ENCODE measurements at regions not wholly inside any gene's neighbourhood (a gene's known extent, or its start where the extent isn't known, plus 50 kb on each side); places are given as distances from the start of the nearest gene placed in this dataset.

DNA sequence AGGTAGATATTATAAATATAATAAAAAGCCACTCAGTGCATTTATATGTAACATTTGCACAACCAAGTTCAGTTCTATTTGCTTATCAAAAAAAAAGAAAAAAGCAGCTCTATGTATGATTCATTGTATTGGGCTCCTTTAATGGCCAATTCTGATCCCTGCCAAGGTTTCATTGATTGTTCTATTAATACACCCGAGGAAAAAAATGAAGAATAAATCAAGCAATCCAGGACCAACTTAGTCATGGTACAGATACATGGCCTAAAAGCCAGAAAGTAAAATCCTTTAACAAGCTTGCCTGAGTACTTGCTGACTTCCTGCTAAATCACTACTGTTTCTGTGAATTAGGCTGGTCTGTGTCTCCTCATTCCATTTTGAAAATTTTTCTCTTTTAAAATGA is 77.6 kb upstream of the PCDH7 start:
- no peaks in the 10 kb centered on the region for H3K4me1 ChIP-seq (replicated peaks in 1 of 2)
- 5 to 39% (median 21%) methylated on average over 1 of the region's 1 CpG for WGBS, 4 donors
- DNase-seq, result peak in 1 of 7 donors; percentile 4
- no peaks in the 10 kb centered on the region for H3K27me3 ChIP-seq
- H3K9me3 ChIP-seq (replicated peaks in 1 of 3), result no peaks in the 10 kb centered on the region
- H3K27ac ChIP-seq, result no peak overlapping the region
- H3K4me3 ChIP-seq, result no peak overlapping the region
- TF ChIP-seq POLR2A (IDR thresholded peaks at IDR 0.05), result no peak
- TF ChIP-seq, protein P1, sequence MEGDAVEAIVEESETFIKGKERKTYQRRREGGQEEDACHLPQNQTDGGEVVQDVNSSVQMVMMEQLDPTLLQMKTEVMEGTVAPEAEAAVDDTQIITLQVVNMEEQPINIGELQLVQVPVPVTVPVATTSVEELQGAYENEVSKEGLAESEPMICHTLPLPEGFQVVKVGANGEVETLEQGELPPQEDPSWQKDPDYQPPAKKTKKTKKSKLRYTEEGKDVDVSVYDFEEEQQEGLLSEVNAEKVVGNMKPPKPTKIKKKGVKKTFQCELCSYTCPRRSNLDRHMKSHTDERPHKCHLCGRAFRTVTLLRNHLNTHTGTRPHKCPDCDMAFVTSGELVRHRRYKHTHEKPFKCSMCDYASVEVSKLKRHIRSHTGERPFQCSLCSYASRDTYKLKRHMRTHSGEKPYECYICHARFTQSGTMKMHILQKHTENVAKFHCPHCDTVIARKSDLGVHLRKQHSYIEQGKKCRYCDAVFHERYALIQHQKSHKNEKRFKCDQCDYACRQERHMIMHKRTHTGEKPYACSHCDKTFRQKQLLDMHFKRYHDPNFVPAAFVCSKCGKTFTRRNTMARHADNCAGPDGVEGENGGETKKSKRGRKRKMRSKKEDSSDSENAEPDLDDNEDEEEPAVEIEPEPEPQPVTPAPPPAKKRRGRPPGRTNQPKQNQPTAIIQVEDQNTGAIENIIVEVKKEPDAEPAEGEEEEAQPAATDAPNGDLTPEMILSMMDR (IDR thresholded peaks at IDR 0.05), result no peak
- intact Hi-C loops (cut with DNase I), result no loop called here
- no peaks in the 10 kb centered on the region for H3K36me3 ChIP-seq (replicated peaks in 1 of 2)

DNA sequence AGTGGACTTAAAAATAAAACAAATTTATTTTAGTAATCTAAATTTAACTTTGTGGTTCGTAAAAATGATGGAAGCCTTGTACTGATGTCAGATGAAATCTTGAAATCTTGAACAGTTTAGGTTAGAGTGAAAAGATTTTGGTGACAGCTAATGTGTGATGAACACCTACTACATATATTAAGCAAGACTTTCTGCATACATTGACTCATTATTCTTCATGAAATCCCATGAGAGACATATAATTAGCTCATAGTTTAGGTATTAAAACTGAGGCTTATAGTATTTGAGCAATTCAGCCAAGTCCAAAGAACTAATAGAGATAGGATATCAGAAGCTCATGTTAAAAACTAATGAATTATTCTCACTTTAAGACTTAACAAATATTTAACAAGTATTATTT is 66.9 kb upstream of the PCDH7 start:
- no peaks in the 10 kb centered on the region for H3K36me3 ChIP-seq (replicated peaks in 1 of 2)
- 15 to 37% (median 24%) methylated on average over 1 of the region's 1 CpG for WGBS, 4 donors

GRCh38 chr4:30656828-30657227 is 63.3 kb upstream of the PCDH7 start:
- no peak for DNase-seq
- H3K4me1 ChIP-seq (replicated peaks in 1 of 2), result no peaks in the 10 kb centered on the region
- WGBS, 4 donors, result 81 to 87% (median 82%) methylated on average over 5 of the region's 5 CpGs
- H3K4me3 ChIP-seq, result no peak overlapping the region
- no peaks in the 10 kb centered on the region for H3K36me3 ChIP-seq (replicated peaks in 1 of 2)
- H3K27me3 ChIP-seq, result no peaks in the 10 kb centered on the region
- TF ChIP-seq, protein P1 (IDR thresholded peaks at IDR 0.05), result no peak
- no peak for TF ChIP-seq POLR2A (IDR thresholded peaks at IDR 0.05)
- intact Hi-C loops (cut with DNase I), result no loop called here
- H3K9me3 ChIP-seq (replicated peaks in 1 of 3), result no peaks in the 10 kb centered on the region
- no peak overlapping the region for H3K27ac ChIP-seq

More for the DNA sequence above, 66.9 kb upstream of the PCDH7 start:
- no peak overlapping the region for H3K27ac ChIP-seq
- H3K27me3 ChIP-seq, result no peaks in the 10 kb centered on the region
- TF ChIP-seq POLR2A (IDR thresholded peaks at IDR 0.05), result no peak
- TF ChIP-seq, protein P1 (IDR thresholded peaks at IDR 0.05), result no peak
- no peaks in the 10 kb centered on the region for H3K9me3 ChIP-seq (replicated peaks in 1 of 3)
- no peak for DNase-seq
- no peak overlapping the region for H3K4me3 ChIP-seq
- intact Hi-C loops (cut with DNase I), result no loop called here
- no peaks in the 10 kb centered on the region for H3K4me1 ChIP-seq (replicated peaks in 1 of 2)

- intact Hi-C loops (cut with DNase I), result no loop called here
- H3K27me3 ChIP-seq, result no peaks in the 10 kb centered on the region
- 68 to 71% (median 69%) methylated on average over 3 of the region's 3 CpGs for WGBS, 4 donors
- TF ChIP-seq, protein P1 (IDR thresholded peaks at IDR 0.05), result no peak
- no peak for TF ChIP-seq POLR2A (IDR thresholded peaks at IDR 0.05)
- DNase-seq, result no peak
- H3K36me3 ChIP-seq (replicated peaks in 1 of 2), result no peaks in the 10 kb centered on the region
- no peaks in the 10 kb centered on the region for H3K4me1 ChIP-seq (replicated peaks in 1 of 2)
- H3K4me3 ChIP-seq, result no peak overlapping the region
- no peaks in the 10 kb centered on the region for H3K9me3 ChIP-seq (replicated peaks in 1 of 3)
- no peak overlapping the region for H3K27ac ChIP-seq
These were observed 52.2 kb upstream of the PCDH7 start for GRCh38 chr4:30667919-30668318.

Measured in adrenal gland (tissue), 9 donors.